OCI-LY1 (cell line): ENCODE measurements at regions not wholly inside any gene's neighbourhood (a gene's known extent, or its start where the extent isn't known, plus 50 kb on each side); places are given as distances from the start of the nearest gene placed in this dataset.

Experiments used
- H2AFZ ChIP-seq: fragments of 200-600 bp; sonication (generic), shearing (Covaris generic); 2 replicates; pipeline ENCODE4 v1.6.0; 2014; ENCODE audit warnings: antibody characterized with exemption, mild to moderate bottlenecking, low read length
- H3F3A ChIP-seq: fragments of 200-600 bp; sonication (generic), shearing (Covaris generic); 2 replicates; pipeline ENCODE4 v1.6.0; 2014; ENCODE audit warnings: mild to moderate bottlenecking, antibody characterized with exemption, low read length, moderate library complexity; ENCODE audit not compliant: insufficient read depth
- H3K27ac ChIP-seq: fragments of 200-600 bp; sonication (generic); 2 replicates; pipeline ENCODE4 v1.5.1; 2014; ENCODE audit warnings: low read length, mixed run types, mild to moderate bottlenecking, low read depth; ENCODE audit not compliant: poor library complexity, severe bottlenecking
- H3K27me3 ChIP-seq: fragments of 200-600 bp; sonication (generic); 2 replicates; pipeline ENCODE4 v1.6.0; 2014; ENCODE audit warnings: antibody characterized with exemption, mild to moderate bottlenecking, low read length, moderate library complexity; ENCODE audit not compliant: insufficient read depth
- H3K36me3 ChIP-seq: fragments of 200-600 bp; sonication (generic); 2 replicates; pipeline ENCODE4 v1.6.1; 2014; ENCODE audit warnings: mild to moderate bottlenecking, antibody characterized with exemption, low read length, moderate library complexity, mixed read lengths; ENCODE audit not compliant: insufficient read depth
- H3K4me1 ChIP-seq: fragments of 200-600 bp; sonication (generic); 2 replicates; pipeline ENCODE4 v1.5.1; 2014; ENCODE audit warnings: mild to moderate bottlenecking, low read length, moderate library complexity; ENCODE audit not compliant: insufficient read depth, severe bottlenecking
- H3K4me2 ChIP-seq: fragments of 200-600 bp; sonication (generic), shearing (Covaris generic); 2 replicates; pipeline ENCODE4 v1.6.1; 2014; ENCODE audit warnings: low read length
- H3K4me3 ChIP-seq: fragments of 200-600 bp; sonication (generic); 2 replicates; pipeline ENCODE4 v1.5.1; 2014; ENCODE audit warnings: low read length, low read depth, mild to moderate bottlenecking, mixed read lengths; ENCODE audit not compliant: poor library complexity, severe bottlenecking
- H3K79me2 ChIP-seq: fragments of 200-600 bp; shearing (Covaris generic); 2 replicates; pipeline ENCODE4 v1.6.1; 2016; ENCODE audit warnings: mixed run types, low read length, mixed read lengths; ENCODE audit not compliant: insufficient read depth
- H3K9ac ChIP-seq: fragments of 200-600 bp; sonication (generic), shearing (Covaris generic); 2 replicates; pipeline ENCODE4 v1.6.1; 2014; ENCODE audit warnings: mild to moderate bottlenecking, low read length, mixed read lengths
- H3K9me2 ChIP-seq: fragments of 200-600 bp; sonication (generic), shearing (Covaris generic); 2 replicates; pipeline ENCODE4 v1.6.1; 2014; ENCODE audit warnings: low read depth, mild to moderate bottlenecking, low read length, mixed read lengths
- H3K9me3 ChIP-seq: fragments of 200-600 bp; shearing (Covaris generic); 2 replicates; pipeline ENCODE4 v1.6.1; 2014; ENCODE audit warnings: low read length, mixed read lengths
- H4K20me1 ChIP-seq: fragments of 200-600 bp; sonication (generic), shearing (Covaris generic); 2 replicates; pipeline ENCODE4 v1.6.0; 2016; ENCODE audit warnings: mild to moderate bottlenecking, low read length; ENCODE audit not compliant: insufficient read depth
- CTCF ChIP-seq: fragments of 200-600 bp; sonication (generic), shearing (Covaris generic); IDR thresholded peaks from 2 replicates; pipeline ENCODE4 v1.5.1; 2017; ENCODE audit warnings: mild to moderate bottlenecking, antibody characterized with exemption, low read length, moderate library complexity, mixed read lengths
- EZH2 ChIP-seq: fragments of 200-600 bp; sonication (generic), shearing (Covaris generic); IDR thresholded peaks from 2 replicates; pipeline ENCODE4 v1.8.0; 2017; ENCODE audit warnings: borderline replicate concordance, mixed run types, mild to moderate bottlenecking, antibody characterized with exemption, low read length, moderate library complexity, mixed read lengths

- peaks cover 9% of the 10 kb centered on the region; the same call in 1 of the 2 replicates for H3K27me3 ChIP-seq
- H4K20me1 ChIP-seq = no peaks in the 10 kb centered on the region
- H3K9ac ChIP-seq = no peak overlapping the region
- no peaks in the 10 kb centered on the region for H3F3A ChIP-seq
- TF ChIP-seq CTCF = no peak
- TF ChIP-seq EZH2 = no peak
- no peak overlapping the region for H3K27ac ChIP-seq
- H3K9me2 ChIP-seq = no peaks in the 10 kb centered on the region
- H3K4me1 ChIP-seq = peaks cover 41% of the 10 kb centered on the region
- no peaks in the 10 kb centered on the region for H3K9me3 ChIP-seq
- no peaks in the 10 kb centered on the region for H3K36me3 ChIP-seq
- H3K4me2 ChIP-seq = no peak overlapping the region; the same call in 1 of the 2 replicates
- no peak overlapping the region for H2AFZ ChIP-seq
- no peaks in the 10 kb centered on the region for H3K79me2 ChIP-seq
- peak overlapping the region; percentile 7 for H3K4me3 ChIP-seq
These were observed 235.3 kb downstream of the SEC14L1 start for GRCh38 chr17:77375917-77376651.

GRCh38 chr17:77376795-77377709 lies 236.3 kb downstream of the SEC14L1 start:
- Histone ChIP-seq H3K36me3 (no peaks in the 10 kb centered on the region), H3K4me1 (peaks cover 41% of the 10 kb centered on the region), H4K20me1 (no peaks in the 10 kb centered on the region), H3K4me2 (no peak overlapping the region), H3F3A (no peaks in the 10 kb centered on the region), H3K9me3 (no peaks in the 10 kb centered on the region), H2AFZ (no peak overlapping the region), H3K27me3 (peaks cover 9% of the 10 kb centered on the region; the same call in 1 of the 2 replicates), H3K79me2 (no peaks in the 10 kb centered on the region), H3K27ac (no peak overlapping the region), H3K9me2 (no peaks in the 10 kb centered on the region), H3K4me3 (no peak overlapping the region), H3K9ac (no peak overlapping the region)
- no peak for TF ChIP-seq EZH2
- no peak for TF ChIP-seq CTCF

GRCh38 chr17:77377710-77378235 lies 237.0 kb downstream of the SEC14L1 start:
- Histone ChIP-seq H2AFZ (no peak overlapping the region), H4K20me1 (no peaks in the 10 kb centered on the region), H3K4me1 (peaks cover 41% of the 10 kb centered on the region), H3F3A (no peaks in the 10 kb centered on the region), H3K4me2 (no peak overlapping the region), H3K79me2 (no peaks in the 10 kb centered on the region), H3K9ac (no peak overlapping the region), H3K27ac (no peak overlapping the region), H3K36me3 (no peaks in the 10 kb centered on the region), H3K27me3 (peaks cover 9% of the 10 kb centered on the region; the same call in 1 of the 2 replicates), H3K9me3 (no peaks in the 10 kb centered on the region), H3K4me3 (no peak overlapping the region), H3K9me2 (no peaks in the 10 kb centered on the region)
- TF ChIP-seq CTCF = no peak
- TF ChIP-seq EZH2 = no peak
